CD14-positive monocyte (primary cell): ENCODE measurements at regions not wholly inside any gene's neighbourhood (a gene's known extent, or its start where the extent isn't known, plus 50 kb on each side); places are given as distances from the start of the nearest gene placed in this dataset.
"Not testable (repeated sequence)": the region's sequence is repeated elsewhere in the genome, so short reads cannot be mapped to it uniquely, and the experiment has no call there.

Experiments used
- DNase-seq, 3 donors: peaks; one replicate each; pipeline ENCODE4 v3.0.0-alpha.2; 2011 to 2022
- H2AFZ ChIP-seq: 2 replicates; pipeline ENCODE4 v1.6.0; 2012; ENCODE audit warnings: mild to moderate bottlenecking, low read depth, low read length, inconsistent platforms; ENCODE audit not compliant: insufficient read depth, poor library complexity, severe bottlenecking
- H3K27ac ChIP-seq, 2 donors: 1 replicate in 1 of 2; 2 replicates in 1 of 2; pipeline ENCODE4 v1.5.1; 2012 to 2013; ENCODE audit warnings: low read length in 2 of 2, control low read depth in 1 of 2, inconsistent platforms in 1 of 2, low read depth in 1 of 2, mild to moderate bottlenecking in 1 of 2
- H3K27me3 ChIP-seq, 2 donors: one replicate each; pipeline versions ENCODE4 v1.6.0 to v1.6.1; 2011 to 2013; ENCODE audit warnings: low read length in 2 of 2; ENCODE audit not compliant: control insufficient read depth in 2 of 2, insufficient read depth in 2 of 2
- H3K36me3 ChIP-seq, 2 donors: replicated peaks in 1 of 2; 1 replicate in 1 of 2; 2 replicates in 1 of 2; pipeline versions ENCODE4 v1.5.1 to v1.6.1; 2012 to 2013; ENCODE audit warnings: low read length in 2 of 2, control low read depth in 1 of 2, inconsistent platforms in 1 of 2, mild to moderate bottlenecking in 1 of 2; ENCODE audit not compliant: insufficient read depth in 2 of 2, control insufficient read depth in 1 of 2
- H3K4me1 ChIP-seq, 2 donors: 1 replicate in 1 of 2; 2 replicates in 1 of 2; pipeline versions ENCODE4 v1.5.1 to v1.6.1; 2012 to 2013; ENCODE audit warnings: low read length in 2 of 2, control low read depth in 1 of 2, inconsistent platforms in 1 of 2, mild to moderate bottlenecking in 1 of 2, moderate library complexity in 1 of 2; ENCODE audit not compliant: insufficient read depth in 2 of 2, control insufficient read depth in 1 of 2
- H3K4me2 ChIP-seq: replicated peaks from 2 replicates; pipeline ENCODE3; 2012; ENCODE audit warnings: low read length, moderate library complexity, mild to moderate bottlenecking; ENCODE audit not compliant: poor library complexity, severe bottlenecking; ENCODE audit errors: extremely low read depth
- H3K4me3 ChIP-seq, 3 experiments: fragments of 200-600 bp in 1 of 3; sonication (generic) in 1 of 3; replicated peaks in 1 of 3; 1 replicate in 2 of 3; 2 replicates in 1 of 3; pipeline ENCODE4 v1.5.1; 2011 to 2013; ENCODE audit warnings: low read length in 3 of 3, mild to moderate bottlenecking in 3 of 3, control low read depth in 2 of 3, low read depth in 2 of 3, inconsistent platforms in 1 of 3, moderate library complexity in 1 of 3
- H3K79me2 ChIP-seq: 2 replicates; pipeline ENCODE4 v1.6.0; 2012; ENCODE audit warnings: mild to moderate bottlenecking, control low read depth, inconsistent platforms, low read length, moderate library complexity; ENCODE audit not compliant: insufficient read depth
- H3K9ac ChIP-seq: 2 replicates; pipeline ENCODE4 v1.6.0; 2017; ENCODE audit warnings: low read length, mild to moderate bottlenecking; ENCODE audit not compliant: insufficient read depth, poor library complexity, severe bottlenecking
- H3K9me3 ChIP-seq, 2 donors: replicated peaks in 1 of 2; 1 replicate in 1 of 2; 2 replicates in 1 of 2; pipeline versions ENCODE4 v1.5.1 to v1.6.1; 2012 to 2013; ENCODE audit warnings: low read length in 2 of 2, control low read depth in 1 of 2; ENCODE audit not compliant: control insufficient read depth in 1 of 2, insufficient read depth in 1 of 2
- H4K20me1 ChIP-seq: 2 replicates; pipeline ENCODE4 v1.6.0; 2012; ENCODE audit warnings: mild to moderate bottlenecking, low read length, control low read depth, moderate library complexity; ENCODE audit not compliant: insufficient read depth
- H3K27ac Mint-ChIP-seq, 7 donors: one replicate each; pipeline ENCODE4 v1.8.0; 2020; ENCODE audit warnings: mild to moderate bottlenecking in 7 of 7, mixed read lengths in 7 of 7, moderate library complexity in 6 of 7, inconsistent platforms in 2 of 7
- H3K27me3 Mint-ChIP-seq, 3 donors: one replicate each; pipeline ENCODE4 v1.8.0; 2021 to 2022; ENCODE audit warnings: low read depth in 3 of 3, mild to moderate bottlenecking in 3 of 3, mixed read lengths in 3 of 3, moderate library complexity in 3 of 3, inconsistent platforms in 1 of 3
- H3K36me3 Mint-ChIP-seq, 2 donors: one replicate each; pipeline ENCODE4 v1.8.0; 2020; ENCODE audit warnings: mixed read lengths in 2 of 2, inconsistent platforms in 1 of 2, mild to moderate bottlenecking in 1 of 2
- H3K4me1 Mint-ChIP-seq: one replicate; pipeline ENCODE4 v1.8.0; 2020; ENCODE audit warnings: mild to moderate bottlenecking, mixed read lengths
- H3K4me3 Mint-ChIP-seq, 2 donors: one replicate each; pipeline ENCODE4 v1.8.0; 2020; ENCODE audit warnings: mild to moderate bottlenecking in 2 of 2, mixed read lengths in 2 of 2, moderate library complexity in 1 of 2
- H3K9me3 Mint-ChIP-seq, 7 donors: one replicate each; pipeline ENCODE4 v1.8.0; 2020 to 2022; ENCODE audit warnings: mixed read lengths in 7 of 7, mild to moderate bottlenecking in 6 of 7, moderate library complexity in 6 of 7, inconsistent platforms in 2 of 7
- WGBS: methylation state at CpG from one replicate; pipeline ENCODE4 v1.1.5; 2013; ENCODE audit warnings: missing lambda C conversion rate; ENCODE audit not compliant: insufficient coverage; 5-methylcytosine and 5-hydroxymethylcytosine counted together
- intact Hi-C, 2 donors: fragments of 100-400 bp; cut with micrococcal nuclease; formaldehyde crosslinking; loops; one replicate each; pipeline versions ENCODE4 v1.15.0 to v1.15.1; 2023
- TF ChIP-seq, protein P1 (sequence below): fragments of 200-600 bp; IDR thresholded peaks from one replicate; pipeline ENCODE4 v1.8.0; 2022; ENCODE audit warnings: antibody characterized with exemption, mild to moderate bottlenecking

DNA sequence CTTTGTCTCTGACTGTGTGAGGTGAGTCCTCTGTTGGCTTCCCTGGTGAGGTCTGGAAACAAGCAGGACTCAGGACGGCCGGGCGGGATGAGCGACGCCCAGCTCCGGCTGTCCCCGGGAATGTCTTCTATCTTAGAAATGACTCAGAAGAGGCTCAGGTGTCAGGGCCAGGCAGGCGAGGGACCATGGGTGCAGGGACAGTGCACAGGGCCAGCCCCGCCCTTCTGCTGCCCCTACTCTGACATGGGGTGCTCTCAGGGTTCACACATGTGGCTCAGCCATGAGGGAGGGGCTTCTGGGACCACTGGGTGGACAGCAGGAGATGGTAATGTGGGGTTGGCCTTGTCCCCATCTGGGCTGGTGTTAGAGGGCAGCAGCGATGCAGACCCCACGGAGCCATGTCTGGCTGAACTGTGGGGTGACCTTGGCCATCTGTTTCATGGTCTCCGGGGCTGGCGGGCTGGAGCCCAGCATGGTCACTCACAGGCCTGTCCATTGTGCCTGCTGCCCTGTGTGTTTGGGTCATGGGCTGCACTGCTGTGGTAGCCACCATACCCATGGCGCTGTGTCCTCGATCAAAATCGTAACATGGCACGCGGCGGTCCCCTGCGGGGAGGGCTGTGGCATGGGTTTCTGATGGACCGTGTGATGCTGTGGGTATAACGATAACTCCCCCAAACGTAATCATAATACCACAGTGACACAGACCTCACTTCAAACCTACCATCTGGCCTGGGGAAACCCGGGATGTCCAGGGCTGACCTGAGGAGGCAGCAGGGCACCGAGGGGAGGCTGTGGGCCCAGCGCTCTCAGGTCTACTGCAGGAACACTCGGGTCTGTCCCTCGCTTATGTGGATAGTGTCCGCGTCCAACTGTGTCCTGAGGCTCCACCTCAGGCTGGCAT, 368.8 kb downstream of the TMEM121 start:
- Histone ChIP-seq H3K79me2 (no peaks in the 10 kb centered on the region), H3K27me3 (peaks cover 0 to 55% of the 10 kb centered on the region in 2 donors), H3K36me3 (no peaks in the 10 kb centered on the region), H3K4me1 (no peaks in the 10 kb centered on the region), H3K27ac (no peak overlapping the region), H3K9me3 (peaks cover 0 to 6% of the 10 kb centered on the region in 2 donors), H2AFZ (no peak overlapping the region), H3K9ac (no peak overlapping the region), H3K4me2 (no peak overlapping the region), H3K4me3 (no peak overlapping the region), H4K20me1 (no peaks in the 10 kb centered on the region)
- no peaks in the 10 kb centered on the region for H3K36me3 Mint-ChIP-seq
- H3K4me3 Mint-ChIP-seq, result peak overlapping the region in 1 of 2 donors; percentile 30
- H3K27ac Mint-ChIP-seq, result no peak overlapping the region
- DNase-seq, result no peak
- H3K4me1 Mint-ChIP-seq, result no peaks in the 10 kb centered on the region
- 68% methylated on average over 14 of the region's 30 CpGs for WGBS
- intact Hi-C loops, result no loop called here
- peaks cover 6 to 15% (median 12%) of the 10 kb centered on the region in 7 donors for H3K9me3 Mint-ChIP-seq
- TF ChIP-seq, protein P1, sequence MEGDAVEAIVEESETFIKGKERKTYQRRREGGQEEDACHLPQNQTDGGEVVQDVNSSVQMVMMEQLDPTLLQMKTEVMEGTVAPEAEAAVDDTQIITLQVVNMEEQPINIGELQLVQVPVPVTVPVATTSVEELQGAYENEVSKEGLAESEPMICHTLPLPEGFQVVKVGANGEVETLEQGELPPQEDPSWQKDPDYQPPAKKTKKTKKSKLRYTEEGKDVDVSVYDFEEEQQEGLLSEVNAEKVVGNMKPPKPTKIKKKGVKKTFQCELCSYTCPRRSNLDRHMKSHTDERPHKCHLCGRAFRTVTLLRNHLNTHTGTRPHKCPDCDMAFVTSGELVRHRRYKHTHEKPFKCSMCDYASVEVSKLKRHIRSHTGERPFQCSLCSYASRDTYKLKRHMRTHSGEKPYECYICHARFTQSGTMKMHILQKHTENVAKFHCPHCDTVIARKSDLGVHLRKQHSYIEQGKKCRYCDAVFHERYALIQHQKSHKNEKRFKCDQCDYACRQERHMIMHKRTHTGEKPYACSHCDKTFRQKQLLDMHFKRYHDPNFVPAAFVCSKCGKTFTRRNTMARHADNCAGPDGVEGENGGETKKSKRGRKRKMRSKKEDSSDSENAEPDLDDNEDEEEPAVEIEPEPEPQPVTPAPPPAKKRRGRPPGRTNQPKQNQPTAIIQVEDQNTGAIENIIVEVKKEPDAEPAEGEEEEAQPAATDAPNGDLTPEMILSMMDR, result no peak
- peaks cover 61 to 90% (median 68%) of the 10 kb centered on the region in 3 donors for H3K27me3 Mint-ChIP-seq

DNA sequence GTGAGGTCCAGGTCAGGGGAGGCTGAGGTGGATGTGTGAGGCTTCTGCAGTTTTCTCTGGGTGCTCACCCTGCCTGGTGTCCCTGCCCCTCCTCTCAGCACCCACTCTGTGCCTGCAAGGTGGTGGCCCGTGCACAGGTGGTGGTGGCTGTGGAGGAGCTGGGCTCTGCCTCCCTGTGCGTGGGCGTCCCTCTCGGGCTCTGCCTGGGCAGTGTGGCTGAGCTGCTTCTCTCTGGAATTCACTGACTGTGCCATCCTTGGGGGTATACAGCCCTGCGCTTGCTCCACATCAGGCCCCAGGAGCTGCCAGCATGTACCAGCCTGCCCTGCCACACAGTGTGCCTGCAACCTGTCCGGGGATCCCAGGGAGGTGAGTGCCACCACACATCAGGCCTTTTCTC, 369.8 kb downstream of the TMEM121 start:
- Mint-ChIP-seq H3K9me3 (peaks cover 6 to 15% (median 12%) of the 10 kb centered on the region in 7 donors), H3K27me3 (peaks cover 62 to 90% (median 67%) of the 10 kb centered on the region in 3 donors)
- H3K4me3 ChIP-seq, H3K9me3 ChIP-seq, H4K20me1 ChIP-seq, H3K36me3 Mint-ChIP-seq, DNase-seq, H3K4me3 Mint-ChIP-seq, H3K4me1 ChIP-seq, H3K36me3 ChIP-seq, H2AFZ ChIP-seq, H3K27ac Mint-ChIP-seq, H3K9ac ChIP-seq, H3K4me2 ChIP-seq, H3K4me1 Mint-ChIP-seq, H3K79me2 ChIP-seq, intact Hi-C loops, H3K27ac ChIP-seq: not testable (repeated sequence)
- peaks cover 0 to 58% of the 10 kb centered on the region in 2 donors for H3K27me3 ChIP-seq
- WGBS, result 56% methylated on average over 4 of the region's 6 CpGs

DNA sequence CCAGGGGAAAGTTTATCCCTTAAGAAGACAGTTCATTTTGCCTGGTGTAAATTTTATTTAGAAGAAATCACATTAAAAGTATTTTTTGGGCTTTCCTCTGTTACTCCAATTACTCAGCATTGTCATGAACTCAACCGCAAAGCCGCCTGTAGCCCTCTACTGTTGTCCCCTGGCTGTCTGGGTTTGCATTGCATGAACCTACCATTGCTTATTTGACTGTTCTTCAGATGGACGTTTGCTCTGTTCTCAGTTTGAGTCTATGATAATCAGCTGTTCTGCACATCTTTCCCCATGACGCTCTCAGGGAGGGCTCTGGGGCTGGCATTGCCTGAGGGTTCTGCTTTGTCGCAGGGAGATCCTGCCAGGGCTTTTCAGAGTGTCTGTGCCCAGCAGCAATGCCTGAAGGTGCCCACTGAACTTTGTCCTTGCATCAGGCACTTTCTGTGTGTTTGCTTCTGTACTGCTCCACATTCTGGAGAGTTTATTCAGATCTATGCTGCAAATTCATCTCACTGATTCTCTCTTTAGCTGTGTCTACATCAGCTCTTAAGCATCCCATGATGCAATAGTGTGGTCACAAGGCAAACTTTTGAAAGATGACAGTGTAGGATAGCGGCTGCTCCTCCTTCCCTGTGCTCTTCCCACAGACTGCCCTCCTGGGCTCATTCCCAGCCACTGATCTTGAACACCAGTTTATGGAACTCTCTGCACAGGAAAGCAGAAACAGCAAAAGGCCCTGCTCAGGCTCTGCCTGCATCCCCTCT, 370.8 kb downstream of the TMEM121 start:
- H4K20me1 ChIP-seq, H3K4me1 Mint-ChIP-seq, DNase-seq, H3K9me3 ChIP-seq, H2AFZ ChIP-seq, H3K79me2 ChIP-seq, H3K36me3 Mint-ChIP-seq, H3K36me3 ChIP-seq, H3K4me3 ChIP-seq, H3K4me1 ChIP-seq, H3K9ac ChIP-seq, H3K4me2 ChIP-seq, intact Hi-C loops, H3K27ac ChIP-seq: not testable (repeated sequence)
- Mint-ChIP-seq H3K27ac (peak overlapping the region in 1 of 7 donors; percentile 8), H3K9me3 (peaks cover 6 to 15% (median 12%) of the 10 kb centered on the region in 7 donors), H3K4me3 (peak overlapping the region in 1 of 2 donors; percentile 7), H3K27me3 (peaks cover 59 to 89% (median 61%) of the 10 kb centered on the region in 3 donors)
- 25% methylated on average over 6 of the region's 6 CpGs for WGBS
- H3K27me3 ChIP-seq, result peaks cover 0 to 58% of the 10 kb centered on the region in 2 donors
